IPS-20b (cell line): ENCODE measurements at regions not wholly inside any gene's neighbourhood (a gene's known extent, or its start where the extent isn't known, plus 50 kb on each side); places are given as distances from the start of the nearest gene placed in this dataset.

ENCODE experiments used
- H3K27ac ChIP-seq: one replicate; pipeline ENCODE4 v1.5.1; 2013; ENCODE audit warnings: low read length
- H3K27me3 ChIP-seq: 2 replicates; pipeline ENCODE4 v1.6.1; 2013; ENCODE audit warnings: mild to moderate bottlenecking, low read length, inconsistent platforms; ENCODE audit not compliant: insufficient read depth
- H3K36me3 ChIP-seq: 2 replicates; pipeline ENCODE4 v1.6.1; 2013; ENCODE audit warnings: low read depth, mild to moderate bottlenecking, inconsistent platforms, low read length, moderate library complexity; ENCODE audit not compliant: insufficient read depth
- H3K4me1 ChIP-seq: 2 replicates; pipeline ENCODE4 v1.6.1; 2013; ENCODE audit warnings: mild to moderate bottlenecking, control low read depth, inconsistent platforms, low read length, moderate library complexity; ENCODE audit not compliant: insufficient read depth
- H3K4me3 ChIP-seq: 2 replicates; pipeline ENCODE4 v1.5.1; 2013; ENCODE audit warnings: mild to moderate bottlenecking, low read length, inconsistent platforms
- H3K9ac ChIP-seq: 2 replicates; pipeline ENCODE4 v1.6.1; 2013; ENCODE audit warnings: low read depth, mild to moderate bottlenecking, inconsistent platforms, low read length, moderate library complexity
- H3K9me3 ChIP-seq: 2 replicates; pipeline ENCODE4 v1.6.1; 2013; ENCODE audit warnings: mild to moderate bottlenecking, low read depth, low read length, inconsistent platforms; ENCODE audit not compliant: insufficient read depth

DNA sequence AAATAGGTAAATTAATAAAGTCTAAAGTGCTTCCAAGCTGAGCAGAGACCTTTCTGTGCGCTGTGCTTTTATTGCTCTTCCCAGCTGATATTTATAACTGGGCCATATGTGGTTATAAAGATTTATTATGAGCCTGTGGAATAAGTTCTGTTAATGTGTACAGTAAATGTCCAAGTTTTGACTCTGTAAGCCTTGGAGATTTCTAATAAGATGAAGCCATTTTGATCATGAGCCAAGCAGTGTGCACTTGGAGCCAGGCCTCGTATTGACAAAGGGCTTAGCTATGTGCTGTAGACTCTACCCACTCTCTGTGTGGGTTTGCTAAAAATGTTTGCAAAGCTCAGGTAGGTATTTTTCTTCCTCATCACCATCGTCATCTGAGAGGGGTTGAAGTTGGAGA is 361.1 kb downstream of the FOXA2 start:
- no peak overlapping the region for H3K4me3 ChIP-seq
- no peak overlapping the region for H3K27ac ChIP-seq
- no peaks in the 10 kb centered on the region for H3K9me3 ChIP-seq
- peaks cover 9% of the 10 kb centered on the region; the same call in 1 of the 2 replicates for H3K4me1 ChIP-seq
- no peak overlapping the region for H3K9ac ChIP-seq
- H3K27me3 ChIP-seq, result no peaks in the 10 kb centered on the region
- H3K36me3 ChIP-seq, result no peaks in the 10 kb centered on the region

DNA sequence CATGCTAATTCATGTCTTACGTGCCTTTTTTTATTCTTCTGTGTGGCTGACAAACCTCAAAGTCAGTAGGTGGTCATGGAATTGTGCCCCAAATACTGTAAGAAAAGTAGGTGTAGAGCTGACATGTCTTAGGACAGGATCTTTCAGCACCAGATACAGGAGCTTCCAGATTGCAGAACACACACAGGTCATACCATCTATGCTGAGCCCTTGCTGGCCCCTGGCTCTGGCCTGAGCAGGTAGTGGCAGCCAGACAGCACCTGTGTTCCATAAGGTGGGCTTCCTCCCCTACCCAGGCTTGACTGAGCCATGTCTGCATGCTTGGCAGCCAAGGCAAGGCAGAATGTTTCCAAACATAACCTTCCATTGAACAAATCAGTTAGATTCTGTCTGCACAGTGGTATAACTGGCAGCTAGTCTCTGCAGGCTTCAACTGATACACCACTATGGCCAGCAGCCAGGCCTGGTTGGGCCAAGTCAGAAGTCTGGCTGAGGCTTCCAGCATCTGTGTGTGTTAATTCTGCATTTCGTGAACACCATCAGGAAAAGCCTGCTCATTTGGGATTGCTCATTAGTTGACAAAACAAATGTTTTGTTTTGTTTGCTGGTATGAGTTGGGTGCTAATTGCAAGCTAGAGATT is 366.5 kb downstream of the FOXA2 start:
- H3K4me1 ChIP-seq, result peaks cover 17% of the 10 kb centered on the region; the same call in 1 of the 2 replicates
- no peak overlapping the region for H3K4me3 ChIP-seq
- no peak overlapping the region for H3K9ac ChIP-seq
- no peaks in the 10 kb centered on the region for H3K27me3 ChIP-seq
- H3K36me3 ChIP-seq, result no peaks in the 10 kb centered on the region
- H3K27ac ChIP-seq, result no peak overlapping the region
- H3K9me3 ChIP-seq, result no peaks in the 10 kb centered on the region

DNA sequence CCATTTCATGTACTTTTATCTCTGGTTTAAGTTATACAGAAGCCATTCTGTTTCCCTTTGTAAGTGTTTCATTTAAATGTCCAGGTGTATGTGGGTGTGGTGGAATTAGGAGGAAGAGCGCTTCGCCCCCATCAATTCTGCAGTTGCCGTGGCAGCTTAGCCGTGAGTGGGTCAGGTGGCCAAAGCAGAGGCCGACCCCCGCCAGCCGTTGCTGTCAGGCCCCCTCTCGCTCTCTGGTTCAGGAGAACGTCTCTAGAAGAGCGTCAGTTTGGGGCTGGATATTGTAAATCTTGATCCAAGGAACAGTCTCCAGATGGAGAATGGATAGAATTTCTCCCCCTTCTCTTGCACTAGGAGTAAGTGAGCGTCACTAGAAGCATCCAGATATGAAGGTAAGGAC is 367.4 kb downstream of the FOXA2 start:
- peaks cover 12% of the 10 kb centered on the region; the same call in 1 of the 2 replicates for H3K4me1 ChIP-seq
- H3K9ac ChIP-seq, result no peak overlapping the region
- no peaks in the 10 kb centered on the region for H3K36me3 ChIP-seq
- no peaks in the 10 kb centered on the region for H3K27me3 ChIP-seq
- H3K9me3 ChIP-seq, result no peaks in the 10 kb centered on the region
- H3K4me3 ChIP-seq, result no peak overlapping the region
- no peak overlapping the region for H3K27ac ChIP-seq

DNA sequence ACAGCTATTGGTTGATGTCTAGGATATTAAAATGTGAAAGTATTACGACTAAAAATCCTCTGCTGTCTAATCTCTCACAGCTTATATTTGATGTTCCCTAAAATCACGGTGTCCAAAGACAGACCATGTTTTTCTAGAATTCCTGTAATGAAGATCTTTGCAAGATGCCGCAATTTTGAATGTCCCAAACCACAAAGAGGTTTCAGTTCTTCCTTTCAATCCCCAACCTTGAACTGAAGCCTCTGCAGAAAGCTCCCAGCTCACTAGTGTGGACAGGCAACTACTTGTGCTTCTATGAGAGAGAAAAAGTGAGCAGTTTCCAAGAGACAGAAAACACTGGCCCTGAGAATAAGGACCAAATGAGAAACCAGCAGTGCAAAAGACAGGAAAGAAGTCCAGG is 370.1 kb downstream of the FOXA2 start:
- H3K4me1 ChIP-seq, result peaks cover 8% of the 10 kb centered on the region; the same call in 1 of the 2 replicates
- H3K9me3 ChIP-seq, result no peaks in the 10 kb centered on the region
- H3K9ac ChIP-seq, result no peak overlapping the region
- no peaks in the 10 kb centered on the region for H3K36me3 ChIP-seq
- no peaks in the 10 kb centered on the region for H3K27me3 ChIP-seq
- no peak overlapping the region for H3K27ac ChIP-seq
- H3K4me3 ChIP-seq, result no peak overlapping the region

DNA sequence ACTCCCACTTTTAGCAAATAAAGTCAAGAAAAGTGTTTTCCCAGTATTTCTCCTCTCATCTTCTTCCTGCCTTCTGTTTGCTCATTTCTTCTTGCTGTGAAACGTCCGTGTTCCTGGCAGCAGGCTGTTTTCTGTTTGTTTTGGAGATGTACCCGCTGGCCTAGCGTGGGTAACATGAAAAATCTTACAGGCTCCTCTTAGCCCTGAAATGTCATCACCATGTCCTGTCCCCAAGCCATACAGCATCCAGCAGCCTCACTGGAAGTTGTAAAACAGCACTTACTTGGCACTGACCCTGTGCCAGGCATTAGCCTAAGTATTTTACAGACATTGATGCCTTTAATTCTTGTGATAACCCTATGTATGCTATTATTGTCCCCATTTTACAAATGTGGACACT is 371.1 kb downstream of the FOXA2 start:
- Histone ChIP-seq H3K27me3 (no peaks in the 10 kb centered on the region), H3K27ac (no peak overlapping the region), H3K4me3 (no peak overlapping the region), H3K9me3 (no peaks in the 10 kb centered on the region), H3K9ac (no peak overlapping the region), H3K36me3 (no peaks in the 10 kb centered on the region), H3K4me1 (peaks cover 8% of the 10 kb centered on the region; the same call in 1 of the 2 replicates)

DNA sequence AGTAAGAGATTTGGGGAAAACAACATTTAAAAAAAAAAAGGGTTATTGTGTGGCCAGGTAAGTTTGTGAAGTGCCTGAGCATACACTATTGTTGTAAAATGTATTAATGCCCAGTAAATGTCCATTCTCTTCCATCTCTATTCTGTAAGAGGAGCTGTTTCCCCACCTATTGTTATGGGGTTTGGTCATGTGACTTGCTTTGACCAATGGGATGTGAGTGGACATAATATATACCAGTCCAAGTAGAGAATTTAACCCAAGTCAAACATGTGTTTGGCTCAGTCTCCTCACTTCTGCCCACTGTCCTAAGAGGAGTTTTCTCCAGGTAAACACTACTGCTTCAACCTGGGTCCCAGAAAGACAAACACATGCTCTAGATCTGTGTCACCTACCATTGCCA is 377.1 kb downstream of the FOXA2 start:
- Histone ChIP-seq H3K9ac (no peak overlapping the region), H3K4me1 (no peaks in the 10 kb centered on the region), H3K36me3 (no peaks in the 10 kb centered on the region), H3K9me3 (no peaks in the 10 kb centered on the region), H3K27ac (no peak overlapping the region), H3K4me3 (no peak overlapping the region), H3K27me3 (no peaks in the 10 kb centered on the region)

DNA sequence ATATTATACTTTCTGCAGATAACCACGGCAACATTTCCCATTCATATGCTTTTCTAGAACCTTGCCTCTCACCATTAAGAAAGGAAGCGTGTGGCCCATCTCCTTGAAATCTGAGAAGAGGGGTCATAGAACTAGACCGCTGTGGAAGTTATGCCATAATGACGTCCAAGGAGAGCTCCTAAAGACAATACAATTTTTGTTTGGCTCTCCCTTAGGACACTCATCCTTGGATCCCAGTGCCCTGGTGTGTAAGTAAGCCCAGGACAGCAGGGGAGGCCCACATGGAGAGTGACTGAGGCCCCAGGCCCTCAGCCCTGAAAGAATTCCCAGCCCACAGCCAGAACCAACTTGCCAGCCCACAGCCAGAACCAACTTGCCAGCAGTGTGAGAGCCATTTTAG is 379.6 kb downstream of the FOXA2 start:
- Histone ChIP-seq H3K36me3 (no peaks in the 10 kb centered on the region), H3K4me1 (no peaks in the 10 kb centered on the region), H3K9ac (no peak overlapping the region), H3K27me3 (no peaks in the 10 kb centered on the region), H3K9me3 (no peaks in the 10 kb centered on the region), H3K4me3 (no peak overlapping the region), H3K27ac (no peak overlapping the region)

DNA sequence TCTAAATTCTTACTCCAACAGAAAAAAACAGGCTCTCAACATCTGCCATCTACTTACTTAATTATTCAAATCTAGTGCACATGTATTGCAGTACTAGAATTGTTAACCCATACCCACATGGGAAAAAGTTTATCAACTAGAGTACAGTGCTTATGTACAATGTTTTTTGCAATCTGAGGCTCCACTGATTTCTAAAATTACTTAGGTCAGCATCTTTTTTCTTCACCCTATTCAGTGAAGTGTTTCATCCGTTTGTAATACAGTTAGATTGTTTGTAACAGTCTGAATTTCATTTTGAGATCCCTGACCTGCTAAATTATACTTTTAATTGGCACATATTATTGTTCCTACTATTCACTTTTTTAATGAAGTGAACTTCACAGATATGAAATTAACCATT is 402.2 kb downstream of the FOXA2 start:
- Histone ChIP-seq H3K36me3 (no peaks in the 10 kb centered on the region), H3K27ac (no peak overlapping the region), H3K9ac (no peak overlapping the region)

DNA sequence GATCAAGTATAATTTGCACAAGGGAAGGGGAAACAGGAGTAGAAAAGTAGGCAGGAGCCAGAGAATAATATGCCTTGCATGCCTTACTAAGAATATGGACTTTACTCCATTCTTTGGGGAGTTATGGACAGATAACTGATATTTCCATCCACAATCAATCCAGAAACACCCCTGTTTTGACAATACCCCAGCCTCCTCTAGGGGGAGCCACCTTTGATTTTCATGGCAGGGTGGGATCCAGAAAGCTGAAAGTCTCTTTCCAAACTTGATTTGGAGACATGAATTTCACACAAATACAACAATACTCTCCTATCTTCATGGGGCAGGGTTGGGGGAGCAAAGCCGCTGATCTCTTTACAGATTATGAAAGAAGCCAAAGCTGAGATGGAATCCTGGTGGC is 404.1 kb downstream of the FOXA2 start:
- peaks cover 5% of the 10 kb centered on the region; the same call in 1 of the 2 replicates for H3K9me3 ChIP-seq
- no peak overlapping the region for H3K4me3 ChIP-seq
- H3K4me1 ChIP-seq, result no peaks in the 10 kb centered on the region
- H3K27me3 ChIP-seq, result no peaks in the 10 kb centered on the region
- no peak overlapping the region for H3K9ac ChIP-seq
- H3K27ac ChIP-seq, result no peak overlapping the region
- no peaks in the 10 kb centered on the region for H3K36me3 ChIP-seq

More for the DNA sequence above, 402.2 kb downstream of the FOXA2 start:
- Histone ChIP-seq H3K4me3 (no peak overlapping the region), H3K4me1 (no peaks in the 10 kb centered on the region), H3K27me3 (no peaks in the 10 kb centered on the region), H3K9me3 (no peaks in the 10 kb centered on the region)

DNA sequence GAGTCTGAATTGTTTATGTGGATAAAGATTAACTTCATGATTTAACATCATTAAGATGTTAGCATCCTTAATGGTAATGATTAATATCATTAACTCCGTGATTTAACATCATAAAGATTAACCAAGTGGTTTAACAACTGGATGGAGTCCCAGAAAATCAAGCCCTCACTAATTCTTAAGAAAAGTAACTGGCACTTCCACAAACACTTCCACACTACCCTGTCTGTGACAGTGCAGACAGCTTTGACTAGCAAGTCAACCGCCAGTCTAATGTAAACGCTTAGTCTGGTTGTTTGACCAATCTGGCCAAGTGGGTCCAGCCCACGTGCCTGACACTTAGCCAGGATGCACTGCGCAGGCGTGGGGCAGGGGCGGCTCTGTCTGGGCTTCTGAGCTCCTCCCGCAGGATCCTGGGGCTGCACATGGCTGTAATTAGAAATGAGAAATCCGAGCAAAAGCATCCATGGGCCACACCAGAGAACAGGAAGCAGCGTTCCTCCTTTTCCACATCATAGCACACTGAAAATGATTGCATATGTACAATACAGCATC is 424.2 kb downstream of the FOXA2 start:
- Histone ChIP-seq H3K4me3 (no peak overlapping the region), H3K27me3 (no peaks in the 10 kb centered on the region), H3K36me3 (no peaks in the 10 kb centered on the region), H3K4me1 (no peaks in the 10 kb centered on the region), H3K27ac (no peak overlapping the region), H3K9ac (no peak overlapping the region), H3K9me3 (no peaks in the 10 kb centered on the region)

DNA sequence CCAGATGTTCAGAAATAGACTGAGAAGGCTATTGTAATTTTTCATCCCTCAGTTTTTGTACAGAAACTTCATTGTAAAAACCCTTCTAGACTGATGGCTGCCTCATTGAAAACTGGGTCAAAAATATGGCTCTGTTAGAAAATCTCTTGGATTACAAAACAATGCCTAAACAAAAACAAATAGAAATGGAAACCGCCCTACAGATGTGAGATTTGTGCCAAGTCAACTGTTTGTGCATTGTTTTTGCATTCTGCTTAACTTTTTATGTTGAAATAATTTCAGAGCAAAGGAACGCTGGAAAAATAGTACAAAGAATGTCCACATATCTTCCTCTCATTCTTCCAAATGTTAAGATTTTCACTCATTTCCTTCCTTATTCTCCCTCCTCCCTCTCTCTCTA is 425.1 kb downstream of the FOXA2 start:
- Histone ChIP-seq H3K36me3 (no peaks in the 10 kb centered on the region), H3K9me3 (no peaks in the 10 kb centered on the region), H3K4me3 (no peak overlapping the region), H3K27ac (no peak overlapping the region), H3K9ac (no peak overlapping the region), H3K4me1 (no peaks in the 10 kb centered on the region), H3K27me3 (no peaks in the 10 kb centered on the region)

DNA sequence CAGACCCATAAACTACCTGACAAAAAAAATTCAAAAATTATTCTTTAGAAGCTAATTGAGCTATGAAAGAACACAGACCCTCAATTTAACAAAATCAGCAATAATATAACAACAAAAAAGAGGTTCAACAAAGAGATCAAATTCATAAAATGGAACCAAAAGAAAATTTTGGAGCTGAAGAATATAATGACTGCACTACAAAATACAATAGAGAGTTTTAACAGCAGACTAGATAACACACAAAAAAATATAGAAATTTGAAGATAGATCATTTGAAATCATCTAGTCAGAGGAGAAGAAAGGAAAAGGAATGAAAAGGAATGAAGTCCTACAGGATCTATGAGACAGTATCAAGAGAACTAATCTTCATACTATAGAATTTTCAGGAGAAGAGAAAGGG is 422.1 kb downstream of the PAX1 start:
- H3K4me3 ChIP-seq, result no peak overlapping the region
- H3K36me3 ChIP-seq, result no peaks in the 10 kb centered on the region
- no peaks in the 10 kb centered on the region; the same call in 1 of the 2 replicates for H3K9me3 ChIP-seq
- H3K27me3 ChIP-seq, result no peaks in the 10 kb centered on the region
- no peak overlapping the region for H3K27ac ChIP-seq
- no peak overlapping the region for H3K9ac ChIP-seq
- no peaks in the 10 kb centered on the region for H3K4me1 ChIP-seq
